Osteoblast (primary cell): ENCODE measurements at regions not wholly inside any gene's neighbourhood (a gene's known extent, or its start where the extent isn't known, plus 50 kb on each side); places are given as distances from the start of the nearest gene placed in this dataset.

Source experiments
- DNase-seq: peaks from one replicate; pipeline ENCODE4 v3.0.0; 2011; ENCODE audit warnings: low spot score, mixed read lengths; ENCODE audit not compliant: insufficient read length; ENCODE audit errors: missing footprints
- H2AFZ ChIP-seq: 2 replicates; pipeline ENCODE4 v1.6.0; 2011; ENCODE audit warnings: mild to moderate bottlenecking, low read length
- H3K27ac ChIP-seq: 2 replicates; pipeline ENCODE4 v1.5.1; 2011; ENCODE audit warnings: mild to moderate bottlenecking, low read depth, low read length, moderate library complexity
- H3K27me3 ChIP-seq: 2 replicates; pipeline ENCODE4 v1.6.0; 2012; ENCODE audit warnings: mild to moderate bottlenecking, control low read depth, inconsistent platforms, low read length, moderate library complexity; ENCODE audit not compliant: insufficient read depth
- H3K36me3 ChIP-seq: 2 replicates; pipeline ENCODE4 v1.5.1; 2011; ENCODE audit warnings: mild to moderate bottlenecking, low read length, control low read depth, moderate library complexity; ENCODE audit not compliant: insufficient read depth
- H3K4me1 ChIP-seq: 2 replicates; pipeline ENCODE4 v1.5.1; 2011; ENCODE audit warnings: mild to moderate bottlenecking, low read length, control low read depth, moderate library complexity; ENCODE audit not compliant: insufficient read depth
- H3K4me2 ChIP-seq: 2 replicates; pipeline ENCODE4 v1.6.0; 2011; ENCODE audit warnings: mild to moderate bottlenecking, low read length; ENCODE audit not compliant: insufficient read depth
- H3K4me3 ChIP-seq: fragments of 200-600 bp; sonication (generic); 3 replicates; pipeline ENCODE4 v1.5.1; 2012; ENCODE audit warnings: mild to moderate bottlenecking, low read length, inconsistent platforms; ENCODE audit not compliant: insufficient read depth
- H3K79me2 ChIP-seq: 2 replicates; pipeline ENCODE4 v1.6.0; 2012; ENCODE audit warnings: mild to moderate bottlenecking, low read length, control low read depth, inconsistent platforms; ENCODE audit not compliant: insufficient read depth
- H3K9me3 ChIP-seq: 2 replicates; pipeline ENCODE4 v1.5.1; 2011; ENCODE audit warnings: low read depth, low read length, control low read depth
- H4K20me1 ChIP-seq: 2 replicates; pipeline ENCODE4 v1.6.0; 2012; ENCODE audit warnings: mild to moderate bottlenecking, low read length, control low read depth; ENCODE audit not compliant: insufficient read depth
- TF ChIP-seq, protein P1 (sequence below): IDR thresholded peaks from 2 replicates; pipeline ENCODE4 v1.5.1; 2011; ENCODE audit warnings: mild to moderate bottlenecking, low read depth, low read length, moderate library complexity; ENCODE audit errors: extremely low read depth

DNA sequence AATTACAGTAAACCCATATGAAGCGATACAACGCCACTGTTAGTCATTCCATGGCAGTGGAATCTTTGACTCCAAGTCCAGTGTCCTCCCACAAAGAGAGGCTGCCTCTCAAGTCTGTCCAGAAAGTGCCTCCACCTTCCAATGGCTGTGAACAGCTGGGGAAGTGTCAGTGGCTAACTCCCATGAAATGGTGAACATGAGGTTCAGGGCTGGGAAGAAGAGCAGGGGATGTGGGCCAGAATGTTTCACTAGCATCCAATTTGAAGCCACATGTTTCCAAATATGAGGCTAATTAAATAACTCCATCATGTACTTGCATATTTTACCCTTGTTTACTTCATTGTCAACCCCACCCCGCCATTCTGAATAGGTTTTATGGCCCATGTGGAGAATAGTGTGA is 53.1 kb upstream of the CHST15 start:
- no peaks in the 10 kb centered on the region for H3K27me3 ChIP-seq
- no peak overlapping the region for H3K4me2 ChIP-seq
- no peak for DNase-seq
- H3K36me3 ChIP-seq: no peaks in the 10 kb centered on the region
- H2AFZ ChIP-seq: no peak overlapping the region
- peaks cover 10% of the 10 kb centered on the region for H3K4me1 ChIP-seq
- no peaks in the 10 kb centered on the region for H3K79me2 ChIP-seq
- H3K9me3 ChIP-seq: no peaks in the 10 kb centered on the region
- TF ChIP-seq, protein P1, sequence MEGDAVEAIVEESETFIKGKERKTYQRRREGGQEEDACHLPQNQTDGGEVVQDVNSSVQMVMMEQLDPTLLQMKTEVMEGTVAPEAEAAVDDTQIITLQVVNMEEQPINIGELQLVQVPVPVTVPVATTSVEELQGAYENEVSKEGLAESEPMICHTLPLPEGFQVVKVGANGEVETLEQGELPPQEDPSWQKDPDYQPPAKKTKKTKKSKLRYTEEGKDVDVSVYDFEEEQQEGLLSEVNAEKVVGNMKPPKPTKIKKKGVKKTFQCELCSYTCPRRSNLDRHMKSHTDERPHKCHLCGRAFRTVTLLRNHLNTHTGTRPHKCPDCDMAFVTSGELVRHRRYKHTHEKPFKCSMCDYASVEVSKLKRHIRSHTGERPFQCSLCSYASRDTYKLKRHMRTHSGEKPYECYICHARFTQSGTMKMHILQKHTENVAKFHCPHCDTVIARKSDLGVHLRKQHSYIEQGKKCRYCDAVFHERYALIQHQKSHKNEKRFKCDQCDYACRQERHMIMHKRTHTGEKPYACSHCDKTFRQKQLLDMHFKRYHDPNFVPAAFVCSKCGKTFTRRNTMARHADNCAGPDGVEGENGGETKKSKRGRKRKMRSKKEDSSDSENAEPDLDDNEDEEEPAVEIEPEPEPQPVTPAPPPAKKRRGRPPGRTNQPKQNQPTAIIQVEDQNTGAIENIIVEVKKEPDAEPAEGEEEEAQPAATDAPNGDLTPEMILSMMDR: no peak
- no peak overlapping the region for H3K4me3 ChIP-seq
- no peak overlapping the region for H3K27ac ChIP-seq
- no peaks in the 10 kb centered on the region for H4K20me1 ChIP-seq

DNA sequence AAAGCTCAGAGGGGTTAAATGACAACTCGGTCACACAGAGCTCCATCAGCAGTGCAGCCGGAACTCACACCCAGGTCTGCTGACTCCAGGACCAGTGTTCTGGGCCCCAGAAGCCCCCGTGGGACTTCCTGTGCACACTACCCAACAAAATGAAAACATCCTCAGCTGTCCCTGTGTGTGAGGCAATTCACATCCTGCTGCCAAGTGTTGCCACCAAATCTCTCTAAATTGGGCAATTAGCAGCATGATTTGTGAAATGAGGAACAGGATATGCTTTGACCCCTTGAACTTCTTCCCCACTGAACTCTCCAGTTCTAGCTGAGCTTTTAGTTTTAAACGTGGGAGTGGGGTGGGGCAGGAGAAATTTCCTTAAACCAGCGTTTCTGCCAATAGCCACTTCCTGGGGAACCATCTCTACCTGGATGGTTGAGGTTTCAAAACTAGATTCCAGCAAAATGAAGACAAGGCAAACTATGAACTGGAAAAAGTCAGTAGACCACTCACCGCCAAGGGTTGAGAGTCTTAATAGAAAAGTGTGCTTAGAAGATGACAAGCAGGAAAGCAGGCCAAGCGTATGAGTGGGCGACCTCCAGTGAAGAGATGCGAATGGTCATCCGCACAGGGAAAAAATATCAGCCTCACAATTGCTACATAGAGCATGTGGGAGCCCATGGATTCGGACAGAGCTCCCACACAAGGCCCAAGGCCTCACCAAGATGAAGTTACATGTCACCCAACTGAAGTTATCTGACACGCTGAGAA is 51.9 kb upstream of the CHST15 start:
- Histone ChIP-seq H3K36me3 (no peaks in the 10 kb centered on the region), H3K4me2 (no peak overlapping the region), H3K9me3 (no peaks in the 10 kb centered on the region), H3K27ac (no peak overlapping the region), H4K20me1 (no peaks in the 10 kb centered on the region), H3K79me2 (no peaks in the 10 kb centered on the region), H3K4me3 (no peak overlapping the region), H2AFZ (no peak overlapping the region), H3K4me1 (peaks cover 10% of the 10 kb centered on the region), H3K27me3 (no peaks in the 10 kb centered on the region)
- peak; percentile 64 for DNase-seq
- TF ChIP-seq, protein P1: no peak

DNA sequence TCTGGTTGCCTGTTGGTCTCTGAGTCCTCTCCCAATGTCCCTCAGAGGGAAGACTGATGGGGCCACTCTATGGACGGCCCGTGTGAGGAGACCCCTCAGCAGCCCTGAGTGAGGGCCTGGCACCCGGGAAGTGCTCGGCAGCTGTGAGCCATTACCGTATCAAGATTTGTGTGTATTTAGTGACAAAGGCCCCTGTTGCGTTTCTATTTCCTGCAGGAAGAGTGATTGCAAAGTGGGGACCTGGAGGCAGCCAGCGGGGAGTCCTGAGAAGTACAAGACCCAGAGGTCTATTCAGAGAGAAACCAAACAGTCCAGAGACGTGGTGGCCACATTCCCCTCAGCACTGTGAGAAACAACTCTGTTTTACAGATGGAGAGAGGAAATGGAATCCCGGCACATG is 51.1 kb upstream of the CHST15 start:
- peaks cover 10% of the 10 kb centered on the region for H3K4me1 ChIP-seq
- no peak for DNase-seq
- H3K27ac ChIP-seq: no peak overlapping the region
- no peaks in the 10 kb centered on the region for H3K79me2 ChIP-seq
- H3K4me3 ChIP-seq: no peak overlapping the region
- no peaks in the 10 kb centered on the region for H3K27me3 ChIP-seq
- TF ChIP-seq, protein P1: no peak
- no peaks in the 10 kb centered on the region for H3K9me3 ChIP-seq
- no peaks in the 10 kb centered on the region for H4K20me1 ChIP-seq
- H2AFZ ChIP-seq: no peak overlapping the region
- no peaks in the 10 kb centered on the region for H3K36me3 ChIP-seq
- H3K4me2 ChIP-seq: no peak overlapping the region

DNA sequence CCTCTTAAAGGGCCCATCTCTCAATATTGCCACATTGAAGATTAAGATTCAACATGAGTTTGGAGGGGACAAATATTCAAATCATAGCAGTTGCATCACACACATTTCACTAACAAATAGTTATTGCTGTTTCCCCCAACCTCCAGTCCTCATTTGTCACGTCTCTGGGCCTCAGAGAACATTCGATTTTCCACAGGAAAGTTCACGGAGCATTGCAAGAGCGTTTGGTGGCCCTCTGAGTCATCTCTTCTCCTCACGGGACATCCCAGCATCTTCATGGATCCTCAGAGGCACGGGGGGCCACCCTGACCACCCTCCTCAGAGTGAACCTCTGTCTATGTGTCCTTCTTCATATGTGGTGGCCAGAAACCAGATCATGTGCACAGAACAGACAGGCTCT is 50.3 kb upstream of the CHST15 start:
- TF ChIP-seq, protein P1: no peak
- peaks cover 11% of the 10 kb centered on the region for H3K4me1 ChIP-seq
- H3K27ac ChIP-seq: no peak overlapping the region
- no peaks in the 10 kb centered on the region for H3K27me3 ChIP-seq
- no peaks in the 10 kb centered on the region for H3K9me3 ChIP-seq
- H3K79me2 ChIP-seq: no peaks in the 10 kb centered on the region
- no peak for DNase-seq
- H3K4me2 ChIP-seq: no peak overlapping the region
- H2AFZ ChIP-seq: no peak overlapping the region
- H3K4me3 ChIP-seq: no peak overlapping the region
- no peaks in the 10 kb centered on the region for H4K20me1 ChIP-seq
- no peaks in the 10 kb centered on the region for H3K36me3 ChIP-seq
